NCI-H82 (cell line): ENCODE measurements at regions not wholly inside any gene's neighbourhood (a gene's known extent, or its start where the extent isn't known, plus 50 kb on each side); places are given as distances from the start of the nearest gene placed in this dataset.
"Not testable (repeated sequence)": the region's sequence is repeated elsewhere in the genome, so short reads cannot be mapped to it uniquely, and the experiment has no call there.

Experiments
- DNase-seq: peaks from one replicate; lab custom pipeline; 2025; lab: John Stamatoyannopoulos, UW

GRCh38 chr18:14336017-14336416 lies 203.8 kb upstream of the ZNF519 start:
- DNase-seq, result not testable (repeated sequence)

GRCh38 chr18:14321217-14321616 lies 189.0 kb upstream of the ZNF519 start:
- DNase-seq, result not testable (repeated sequence)

- DNase-seq, result not testable (repeated sequence)
Measured at GRCh38 chr18:14301255-14301654, 169.0 kb upstream of the ZNF519 start.

GRCh38 chr18:14295081-14295480 lies 162.8 kb upstream of the ZNF519 start:
- DNase-seq, result not testable (repeated sequence)

GRCh38 chr18:14285053-14285452 lies 152.8 kb upstream of the ZNF519 start:
- DNase-seq, result no peak

GRCh38 chr18:14275391-14275790 lies 143.2 kb upstream of the ZNF519 start:
- DNase-seq, result not testable (repeated sequence)

- DNase-seq, result not testable (repeated sequence)
Measured at GRCh38 chr18:14265637-14266410, 133.6 kb upstream of the ZNF519 start.

- not testable (repeated sequence) for DNase-seq
Measured at GRCh38 chr18:14262786-14263185, 130.6 kb upstream of the ZNF519 start.

- DNase-seq, result not testable (repeated sequence)
Measured at GRCh38 chr18:14250084-14250677, 117.9 kb upstream of the ZNF519 start.

GRCh38 chr18:14239224-14239623 lies 107.0 kb upstream of the ZNF519 start:
- DNase-seq, result not testable (repeated sequence)

GRCh38 chr18:14236356-14237048 lies 104.3 kb upstream of the ZNF519 start:
- not testable (repeated sequence) for DNase-seq

GRCh38 chr18:14225286-14225679 lies 93.0 kb upstream of the ZNF519 start:
- DNase-seq, result not testable (repeated sequence)

- not testable (repeated sequence) for DNase-seq
Measured at GRCh38 chr18:14224551-14225285, 92.5 kb upstream of the ZNF519 start.

GRCh38 chr18:14223919-14224318 lies 91.7 kb upstream of the ZNF519 start:
- DNase-seq, result not testable (repeated sequence)

GRCh38 chr18:14223231-14223822 lies 91.1 kb upstream of the ZNF519 start:
- DNase-seq, result not testable (repeated sequence)

GRCh38 chr18:14222354-14223221 lies 90.4 kb upstream of the ZNF519 start:
- DNase-seq, result not testable (repeated sequence)

- no peak for DNase-seq
Measured at GRCh38 chr18:14221689-14222088, 89.5 kb upstream of the ZNF519 start.

- DNase-seq, result not testable (repeated sequence)
Measured at GRCh38 chr18:14215952-14216351, 83.7 kb upstream of the ZNF519 start.

- DNase-seq, result not testable (repeated sequence)
Measured at GRCh38 chr18:14203424-14203823, 71.2 kb upstream of the ZNF519 start.

- not testable (repeated sequence) for DNase-seq
Measured at GRCh38 chr18:14190776-14191442, 58.7 kb upstream of the ZNF519 start.
